HAP-1 (cell line): ENCODE measurements at regions not wholly inside any gene's neighbourhood (a gene's known extent, or its start where the extent isn't known, plus 50 kb on each side); places are given as distances from the start of the nearest gene placed in this dataset.
"Not testable (repeated sequence)": the region's sequence is repeated elsewhere in the genome, so short reads cannot be mapped to it uniquely, and the experiment has no call there.

Source experiments
- DNase-seq, 2 experiments: peaks; one replicate each; pipeline ENCODE4 v3.0.0-alpha.2; 2016 to 2020; ENCODE audit warnings: low spot score in 2 of 2
- H3K27me3 ChIP-seq: fragments of 250-450 bp; sonication (Bioruptor Pico); 2 replicates; pipeline ENCODE4 v1.5.1; 2020; ENCODE audit warnings: low read depth, mild to moderate bottlenecking, moderate library complexity
- H3K36me3 ChIP-seq: fragments of 250-450 bp; sonication (Bioruptor Pico); replicated peaks from 2 replicates; pipeline ENCODE4 v1.5.1; 2020; ENCODE audit warnings: mild to moderate bottlenecking
- H3K4me1 ChIP-seq: fragments of 250-450 bp; sonication (Bioruptor Pico); 2 replicates; pipeline ENCODE4 v1.5.1; 2020; ENCODE audit warnings: mild to moderate bottlenecking
- H3K4me3 ChIP-seq: fragments of 250-450 bp; sonication (Bioruptor Pico); 2 replicates; pipeline ENCODE4 v1.5.1; 2020; ENCODE audit warnings: mild to moderate bottlenecking, moderate library complexity
- H3K9me3 ChIP-seq: fragments of 250-450 bp; sonication (Bioruptor Pico); 2 replicates; pipeline ENCODE4 v1.5.1; 2020; ENCODE audit warnings: mild to moderate bottlenecking, moderate library complexity
- in situ Hi-C: fragments of 300-500 bp; cut with MboI; formaldehyde crosslinking; loops from 3 replicates; pipeline ENCODE4 v1.14.3; 2020; ENCODE audit warnings: low sequenced_read_pairs, inconsistent platforms, mixed read lengths

- H3K4me1 ChIP-seq, H3K9me3 ChIP-seq, H3K36me3 ChIP-seq, H3K27me3 ChIP-seq, DNase-seq, H3K4me3 ChIP-seq, in situ Hi-C loops: not testable (repeated sequence)
Measured at GRCh38 chr1:242653772-242654171, 129.3 kb upstream of the PLD5 start.

- no peaks in the 10 kb centered on the region for H3K36me3 ChIP-seq
- no peaks in the 10 kb centered on the region for H3K27me3 ChIP-seq
- H3K4me1 ChIP-seq: no peaks in the 10 kb centered on the region
- H3K4me3 ChIP-seq: no peak overlapping the region
- DNase-seq: peak in 1 of 2 experiments; percentile 70
- in situ Hi-C loops: no loop called here
- H3K9me3 ChIP-seq: no peaks in the 10 kb centered on the region
Measured at GRCh38 chr1:242651817-242652216, 127.3 kb upstream of the PLD5 start.

GRCh38 chr1:242641461-242641860, 117.0 kb upstream of the PLD5 start:
- H3K36me3 ChIP-seq: no peaks in the 10 kb centered on the region
- no peaks in the 10 kb centered on the region; the same call in 1 of the 2 replicates for H3K4me1 ChIP-seq
- no peak for DNase-seq
- in situ Hi-C loops: no loop called here
- H3K27me3 ChIP-seq: peaks cover 3% of the 10 kb centered on the region; the same call in 1 of the 2 replicates
- no peak overlapping the region for H3K4me3 ChIP-seq
- no peaks in the 10 kb centered on the region for H3K9me3 ChIP-seq

GRCh38 chr1:242639104-242639503, 114.6 kb upstream of the PLD5 start:
- DNase-seq: no peak
- H3K4me3 ChIP-seq: no peak overlapping the region
- H3K36me3 ChIP-seq: no peaks in the 10 kb centered on the region
- H3K27me3 ChIP-seq: peaks cover 3% of the 10 kb centered on the region; the same call in 1 of the 2 replicates
- H3K9me3 ChIP-seq: no peaks in the 10 kb centered on the region
- no peaks in the 10 kb centered on the region; the same call in 1 of the 2 replicates for H3K4me1 ChIP-seq
- in situ Hi-C loops: no loop called here

- in situ Hi-C loops: no loop called here
- Histone ChIP-seq H3K4me1 (no peaks in the 10 kb centered on the region), H3K36me3 (no peaks in the 10 kb centered on the region), H3K4me3 (no peak overlapping the region), H3K27me3 (no peaks in the 10 kb centered on the region), H3K9me3 (no peaks in the 10 kb centered on the region)
- DNase-seq: no peak
Measured at GRCh38 chr1:242634732-242635131, 110.2 kb upstream of the PLD5 start.

- no peaks in the 10 kb centered on the region for H3K4me1 ChIP-seq
- in situ Hi-C loops: no loop called here
Measured at GRCh38 chr1:242629396-242629795, 104.9 kb upstream of the PLD5 start.

GRCh38 chr1:242623756-242624155, 99.3 kb upstream of the PLD5 start:
- no peak for DNase-seq
- Histone ChIP-seq H3K9me3 (no peaks in the 10 kb centered on the region), H3K36me3 (no peaks in the 10 kb centered on the region), H3K4me1 (no peaks in the 10 kb centered on the region), H3K27me3 (no peaks in the 10 kb centered on the region), H3K4me3 (no peak overlapping the region)
- in situ Hi-C loops: no loop called here

More at GRCh38 chr1:242629396-242629795, 104.9 kb upstream of the PLD5 start:
- H3K4me3 ChIP-seq: no peak overlapping the region
- DNase-seq: no peak
- no peaks in the 10 kb centered on the region for H3K9me3 ChIP-seq
- H3K36me3 ChIP-seq: no peaks in the 10 kb centered on the region
- H3K27me3 ChIP-seq: no peaks in the 10 kb centered on the region

GRCh38 chr1:242623119-242623518, 98.6 kb upstream of the PLD5 start:
- H3K9me3 ChIP-seq: no peaks in the 10 kb centered on the region
- H3K36me3 ChIP-seq: no peaks in the 10 kb centered on the region
- no peaks in the 10 kb centered on the region for H3K27me3 ChIP-seq
- in situ Hi-C loops: no loop called here
- no peak for DNase-seq
- H3K4me3 ChIP-seq: no peak overlapping the region
- H3K4me1 ChIP-seq: no peaks in the 10 kb centered on the region

GRCh38 chr1:242613266-242613815, 88.8 kb upstream of the PLD5 start:
- no peak for DNase-seq
- Histone ChIP-seq H3K27me3 (peaks cover 5% of the 10 kb centered on the region; the same call in 1 of the 2 replicates), H3K4me3 (no peak overlapping the region), H3K4me1 (no peaks in the 10 kb centered on the region), H3K36me3 (no peaks in the 10 kb centered on the region), H3K9me3 (no peaks in the 10 kb centered on the region; the same call in 1 of the 2 replicates)
- in situ Hi-C loops: no loop called here

- Histone ChIP-seq H3K4me3 (no peak overlapping the region), H3K9me3 (no peaks in the 10 kb centered on the region), H3K27me3 (peaks cover 5% of the 10 kb centered on the region; the same call in 1 of the 2 replicates), H3K4me1 (no peaks in the 10 kb centered on the region), H3K36me3 (no peaks in the 10 kb centered on the region)
- DNase-seq: no peak
- in situ Hi-C loops: no loop called here
Measured at GRCh38 chr1:242610209-242610608, 85.7 kb upstream of the PLD5 start.

GRCh38 chr1:242605521-242605920, 81.0 kb upstream of the PLD5 start:
- DNase-seq: no peak

GRCh38 chr1:242602001-242602400, 77.5 kb upstream of the PLD5 start:
- in situ Hi-C loops: no loop called here
- Histone ChIP-seq H3K9me3 (no peaks in the 10 kb centered on the region), H3K36me3 (no peaks in the 10 kb centered on the region), H3K4me3 (no peak overlapping the region), H3K4me1 (no peaks in the 10 kb centered on the region), H3K27me3 (no peaks in the 10 kb centered on the region; the same call in 1 of the 2 replicates)
- no peak for DNase-seq

More at GRCh38 chr1:242605521-242605920, 81.0 kb upstream of the PLD5 start:
- no peaks in the 10 kb centered on the region for H3K4me1 ChIP-seq
- in situ Hi-C loops: no loop called here
- H3K27me3 ChIP-seq: peaks cover 5% of the 10 kb centered on the region
- no peak overlapping the region for H3K4me3 ChIP-seq
- H3K36me3 ChIP-seq: no peaks in the 10 kb centered on the region
- no peaks in the 10 kb centered on the region for H3K9me3 ChIP-seq

- DNase-seq, H3K4me3 ChIP-seq, H3K4me1 ChIP-seq, H3K36me3 ChIP-seq, H3K9me3 ChIP-seq, in situ Hi-C loops, H3K27me3 ChIP-seq: not testable (repeated sequence)
Measured at GRCh38 chr1:242593756-242594155, 69.3 kb upstream of the PLD5 start.

- Histone ChIP-seq H3K36me3 (no peaks in the 10 kb centered on the region), H3K4me1 (peaks cover 14% of the 10 kb centered on the region), H3K27me3 (no peaks in the 10 kb centered on the region), H3K9me3 (no peaks in the 10 kb centered on the region), H3K4me3 (no peak overlapping the region)
- in situ Hi-C loops: no loop called here
- DNase-seq: peak; percentile 55 to 62
Measured at GRCh38 chr1:242586360-242586680, 61.8 kb upstream of the PLD5 start.
